Thyroid gland (tissue), 4 donors: ENCODE measurements at regions not wholly inside any gene's neighbourhood (a gene's known extent, or its start where the extent isn't known, plus 50 kb on each side); places are given as distances from the start of the nearest gene placed in this dataset.

Experiments used
- DNase-seq, 2 donors: peaks; one replicate each; pipeline ENCODE4 v3.0.0-alpha.2; 2019
- H3K27ac ChIP-seq, 3 donors: fragments of 200-600 bp; sonication (generic); 1 replicate in 2 of 3; 2 replicates in 1 of 3; pipeline ENCODE4 v1.5.1; 2016 to 2019; ENCODE audit warnings: mild to moderate bottlenecking in 1 of 3, moderate library complexity in 1 of 3
- H3K27me3 ChIP-seq: fragments of 200-600 bp; sonication (generic); one replicate; pipeline ENCODE4 v1.5.1; 2019
- H3K36me3 ChIP-seq, 2 donors: fragments of 200-600 bp; sonication (generic); one replicate each; pipeline ENCODE4 v1.5.1; 2016 to 2019
- H3K4me1 ChIP-seq, 2 donors: fragments of 200-600 bp; sonication (generic); one replicate each; pipeline ENCODE4 v1.5.1; 2017 to 2019
- H3K4me3 ChIP-seq, 3 donors: fragments of 200-600 bp; sonication (generic); replicated peaks in 1 of 3; 1 replicate in 2 of 3; 2 replicates in 1 of 3; pipeline ENCODE4 v1.5.1; 2016; ENCODE audit warnings: mild to moderate bottlenecking in 1 of 3
- H3K9me3 ChIP-seq: fragments of 200-600 bp; sonication (generic); one replicate; pipeline ENCODE4 v1.5.1; 2017
- POLR2A ChIP-seq, 2 donors: fragments of 450-650 bp; IDR thresholded peaks; one replicate each; pipeline ENCODE4 v1.6.1; 2017; ENCODE audit warnings: antibody characterized with exemption in 2 of 2, mild to moderate bottlenecking in 2 of 2, moderate library complexity in 1 of 2
- WGBS, 2 donors: methylation state at CpG; one replicate each; pipeline ENCODE4 v1.1.5; 2017; 5-methylcytosine and 5-hydroxymethylcytosine counted together
- intact Hi-C: fragments of 100-400 bp; cut with DNase I; formaldehyde crosslinking; loops from one replicate; pipeline ENCODE4 v1.15.1; 2023
- TF ChIP-seq, protein P1 (sequence below), 6 experiments: fragments of 200-600 bp in 3 of 6; fragments of 450-650 bp in 3 of 6; sonication (generic) in 3 of 6; IDR thresholded peaks; one replicate each; pipeline ENCODE4 v1.5.1; 2016 to 2019; ENCODE audit warnings: antibody characterized with exemption in 6 of 6, mild to moderate bottlenecking in 2 of 6, inconsistent platforms in 1 of 6, moderate library complexity in 1 of 6

DNA sequence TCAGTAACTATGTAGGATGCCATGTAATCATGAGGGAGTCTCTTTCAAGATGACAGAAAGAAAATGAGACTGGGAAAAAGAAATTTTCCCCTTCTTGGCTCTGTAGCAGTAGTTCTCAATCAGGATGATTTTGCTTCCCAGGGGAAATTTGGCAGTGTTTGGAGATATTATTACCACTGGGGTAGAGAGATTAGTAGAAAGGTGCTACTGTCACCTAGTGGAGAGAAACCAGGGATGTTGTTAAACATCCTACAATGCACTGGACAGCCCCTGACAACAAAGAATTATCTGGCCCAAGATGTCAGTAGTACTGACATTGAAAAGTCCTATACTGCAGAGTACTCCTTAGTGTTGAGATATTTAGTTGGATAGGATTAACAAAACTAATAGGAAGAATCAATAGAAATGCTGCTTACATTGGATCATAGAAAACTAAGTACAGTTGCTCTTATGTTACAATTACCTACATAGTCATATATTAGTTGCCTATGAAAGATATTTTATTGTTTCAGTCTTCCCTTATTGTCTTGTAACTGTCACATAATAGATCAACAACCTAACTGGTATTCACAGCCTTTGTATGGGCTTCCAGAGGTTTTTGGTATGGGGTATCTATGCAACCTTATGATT lies 433.3 kb downstream of the RAP2B start:
- Histone ChIP-seq H3K9me3 (no peaks in the 10 kb centered on the region), H3K4me1 (peaks cover 0 to 12% of the 10 kb centered on the region in 2 donors), H3K27me3 (no peaks in the 10 kb centered on the region), H3K36me3 (no peaks in the 10 kb centered on the region), H3K27ac (no peak overlapping the region), H3K4me3 (no peak overlapping the region)
- no peak for TF ChIP-seq POLR2A (IDR thresholded peaks at IDR 0.05)
- TF ChIP-seq, protein P1, sequence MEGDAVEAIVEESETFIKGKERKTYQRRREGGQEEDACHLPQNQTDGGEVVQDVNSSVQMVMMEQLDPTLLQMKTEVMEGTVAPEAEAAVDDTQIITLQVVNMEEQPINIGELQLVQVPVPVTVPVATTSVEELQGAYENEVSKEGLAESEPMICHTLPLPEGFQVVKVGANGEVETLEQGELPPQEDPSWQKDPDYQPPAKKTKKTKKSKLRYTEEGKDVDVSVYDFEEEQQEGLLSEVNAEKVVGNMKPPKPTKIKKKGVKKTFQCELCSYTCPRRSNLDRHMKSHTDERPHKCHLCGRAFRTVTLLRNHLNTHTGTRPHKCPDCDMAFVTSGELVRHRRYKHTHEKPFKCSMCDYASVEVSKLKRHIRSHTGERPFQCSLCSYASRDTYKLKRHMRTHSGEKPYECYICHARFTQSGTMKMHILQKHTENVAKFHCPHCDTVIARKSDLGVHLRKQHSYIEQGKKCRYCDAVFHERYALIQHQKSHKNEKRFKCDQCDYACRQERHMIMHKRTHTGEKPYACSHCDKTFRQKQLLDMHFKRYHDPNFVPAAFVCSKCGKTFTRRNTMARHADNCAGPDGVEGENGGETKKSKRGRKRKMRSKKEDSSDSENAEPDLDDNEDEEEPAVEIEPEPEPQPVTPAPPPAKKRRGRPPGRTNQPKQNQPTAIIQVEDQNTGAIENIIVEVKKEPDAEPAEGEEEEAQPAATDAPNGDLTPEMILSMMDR (IDR thresholded peaks at IDR 0.05): peak in 5 of 6 experiments; percentile 14 to 67 (median 55)
- intact Hi-C loops: no loop called here
- no peak for DNase-seq

DNA sequence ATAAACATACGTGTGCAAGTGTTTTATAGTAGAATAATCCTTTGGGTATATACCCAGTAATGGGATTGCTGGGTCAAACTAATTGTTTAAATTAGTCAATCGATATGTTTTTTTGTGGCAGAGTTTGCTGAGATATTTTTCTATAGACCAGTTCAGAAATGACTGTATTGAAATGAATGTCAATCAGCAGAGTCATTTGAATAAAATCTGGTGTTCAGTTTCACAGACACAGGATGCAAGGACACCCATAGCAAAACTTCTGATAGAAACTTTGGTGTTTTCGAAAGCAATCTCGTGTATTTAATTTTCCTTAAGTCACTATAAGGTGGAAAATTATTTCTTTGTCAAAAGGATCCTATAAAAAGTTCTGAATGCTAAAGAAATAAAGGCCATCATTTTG lies 434.4 kb downstream of the RAP2B start:
- intact Hi-C loops: no loop called here
- 93 to 95% methylated on average over 4 of the region's 4 CpGs for WGBS, 2 donors
- no peaks in the 10 kb centered on the region for H3K9me3 ChIP-seq

DNA sequence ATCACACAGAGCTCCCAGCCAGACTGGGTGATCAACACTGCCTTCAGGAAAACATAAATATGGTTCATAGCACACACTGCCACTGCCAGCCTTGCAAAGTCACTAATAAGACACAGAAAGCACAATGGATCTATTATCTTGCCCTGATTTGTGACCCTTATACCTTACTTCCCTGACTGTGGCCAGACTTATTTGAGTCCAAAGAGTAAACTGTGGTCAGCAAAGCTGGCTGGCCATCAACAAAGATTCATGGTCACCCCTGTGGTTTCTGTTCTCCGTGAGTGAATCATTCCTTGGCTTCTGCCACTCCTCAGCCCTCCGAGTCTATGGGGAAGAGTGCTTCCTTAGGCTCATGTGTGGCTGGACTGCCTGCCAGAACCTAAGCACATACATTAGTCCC lies 437.7 kb downstream of the RAP2B start:
- H3K4me1 ChIP-seq: peaks cover 11 to 26% of the 10 kb centered on the region in 2 donors
- H3K27ac ChIP-seq: peak overlapping the region in 1 of 3 donors; percentile 7
- no peaks in the 10 kb centered on the region for H3K9me3 ChIP-seq
- no peak for TF ChIP-seq POLR2A (IDR thresholded peaks at IDR 0.05)
- TF ChIP-seq, protein P1 (IDR thresholded peaks at IDR 0.05): no peak
- whole genome bisulfite sequencing, 2 donors: 18 to 36% methylated on average over 2 of the region's 2 CpGs
- H3K4me3 ChIP-seq: no peak overlapping the region
- H3K36me3 ChIP-seq: no peaks in the 10 kb centered on the region
- intact Hi-C loops: no loop called here
- no peaks in the 10 kb centered on the region for H3K27me3 ChIP-seq
- peak; percentile 15 to 26 for DNase-seq

More for the DNA sequence above, 434.4 kb downstream of the RAP2B start:
- Histone ChIP-seq H3K27ac (no peak overlapping the region), H3K4me3 (no peak overlapping the region), H3K36me3 (no peaks in the 10 kb centered on the region), H3K27me3 (no peaks in the 10 kb centered on the region), H3K4me1 (peaks cover 7 to 22% of the 10 kb centered on the region in 2 donors)
- no peak for TF ChIP-seq POLR2A (IDR thresholded peaks at IDR 0.05)
- TF ChIP-seq, protein P1 (IDR thresholded peaks at IDR 0.05): no peak
- DNase-seq: no peak

DNA sequence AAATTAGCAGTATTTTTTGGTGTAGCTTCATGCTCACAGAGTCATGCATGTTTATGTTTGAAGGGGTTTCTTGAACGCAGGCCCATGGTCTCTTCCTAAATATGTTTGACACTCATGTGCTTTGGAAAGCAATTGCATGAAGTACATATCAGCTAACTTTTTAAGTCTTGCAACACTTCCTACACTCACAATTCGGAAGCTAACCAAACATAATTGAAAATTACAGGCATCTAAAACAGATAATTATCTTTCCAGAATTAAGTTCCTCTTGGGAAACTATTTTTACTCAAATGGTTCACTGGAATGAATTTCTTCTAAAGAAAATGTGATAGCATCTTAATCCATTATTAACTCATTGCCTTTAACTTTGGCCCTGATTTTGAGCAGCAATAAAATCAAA lies 438.9 kb downstream of the RAP2B start:
- Histone ChIP-seq H3K9me3 (no peaks in the 10 kb centered on the region), H3K36me3 (no peaks in the 10 kb centered on the region), H3K27me3 (no peaks in the 10 kb centered on the region), H3K4me3 (no peak overlapping the region), H3K4me1 (peaks cover 11 to 26% of the 10 kb centered on the region in 2 donors), H3K27ac (no peak overlapping the region)
- intact Hi-C loops: no loop called here
- 67% methylated on average over 2 of the region's 2 CpGs for WGBS, 2 donors
- TF ChIP-seq, protein P1 (IDR thresholded peaks at IDR 0.05): no peak
- no peak for TF ChIP-seq POLR2A (IDR thresholded peaks at IDR 0.05)
- DNase-seq: no peak

DNA sequence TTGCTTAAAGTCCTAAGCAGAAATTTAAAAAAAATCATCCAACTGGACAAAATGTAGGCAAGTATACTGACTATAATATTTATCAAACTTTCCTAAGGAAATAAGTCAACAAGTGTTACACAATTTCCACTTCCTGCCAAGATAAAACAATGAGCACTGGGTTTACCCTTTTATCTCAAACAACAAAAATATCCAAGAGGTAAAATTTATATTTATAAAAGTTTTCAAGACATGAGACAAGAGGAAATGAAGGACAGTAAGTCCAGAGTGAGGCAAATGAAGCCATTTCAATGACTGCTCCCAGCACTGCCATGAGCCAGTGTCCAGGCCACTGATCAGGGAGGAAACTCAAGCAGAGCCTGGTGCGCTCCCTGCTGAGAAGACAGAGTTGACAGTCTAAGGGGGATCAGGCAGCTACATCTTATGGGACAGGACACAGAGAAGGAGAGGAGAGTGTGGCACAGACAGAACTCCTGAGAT lies 439.4 kb downstream of the RAP2B start:
- no peaks in the 10 kb centered on the region for H3K9me3 ChIP-seq
- peaks cover 11 to 26% of the 10 kb centered on the region in 2 donors for H3K4me1 ChIP-seq

More for the DNA sequence above, 439.4 kb downstream of the RAP2B start:
- Histone ChIP-seq H3K27me3 (no peaks in the 10 kb centered on the region), H3K27ac (no peak overlapping the region), H3K4me3 (no peak overlapping the region), H3K36me3 (no peaks in the 10 kb centered on the region)
- peak in 1 of 2 donors; percentile 2 for DNase-seq
- TF ChIP-seq POLR2A (IDR thresholded peaks at IDR 0.05): no peak
- TF ChIP-seq, protein P1 (IDR thresholded peaks at IDR 0.05): no peak
- WGBS, 2 donors: 77 to 95% methylated on average over 1 of the region's 1 CpG
- intact Hi-C loops: no loop called here
